Activated CD8-positive, alpha-beta T cell treated with anti-CD3 and anti-CD28 coated beads for 36 hours (primary cell): ENCODE measurements at regions not wholly inside any gene's neighbourhood (a gene's known extent, or its start where the extent isn't known, plus 50 kb on each side); places are given as distances from the start of the nearest gene placed in this dataset.

Source experiments
- ATAC-seq: fragments of 200-7000 bp; cut with Tn5 transposase; one replicate; pipeline ENCODE4 v1.10.0; 2021; ENCODE audit warnings: mild to moderate bottlenecking, moderate library complexity
- CTCF ChIA-PET: fragments of 350-600 bp; sonication (Branson Sonifier 250); formaldehyde crosslinking; loops from one replicate; lab custom pipeline; 2021; ENCODE audit warnings: antibody characterized with exemption; lab: Charles Lee
- POLR2A ChIA-PET: fragments of 350-600 bp; sonication (Branson Sonifier 250); formaldehyde crosslinking; loops from one replicate; lab custom pipeline; 2021; ENCODE audit warnings: antibody characterized with exemption; lab: Charles Lee
- DNase-seq: peaks from one replicate; pipeline ENCODE4 v3.0.0-alpha.2; 2020
- H3K27ac Mint-ChIP-seq: one replicate; pipeline ENCODE4 v1.8.0; 2021; ENCODE audit warnings: mild to moderate bottlenecking, mixed read lengths
- H3K27me3 Mint-ChIP-seq: one replicate; pipeline ENCODE4 v1.8.0; 2021; ENCODE audit warnings: mixed read lengths
- H3K36me3 Mint-ChIP-seq: one replicate; pipeline ENCODE4 v1.8.0; 2021; ENCODE audit warnings: low read depth, mixed read lengths
- H3K4me1 Mint-ChIP-seq: one replicate; pipeline ENCODE4 v1.8.0; 2021; ENCODE audit warnings: low read depth, mixed read lengths
- H3K4me3 Mint-ChIP-seq: one replicate; pipeline ENCODE4 v1.8.0; 2021; ENCODE audit warnings: mild to moderate bottlenecking, moderate library complexity, mixed read lengths
- H3K9me3 Mint-ChIP-seq: one replicate; pipeline ENCODE4 v1.8.0; 2021; ENCODE audit warnings: mixed read lengths
- intact Hi-C: fragments of 100-400 bp; cut with micrococcal nuclease; formaldehyde crosslinking; loops from one replicate; pipeline ENCODE4 v1.10.0; 2022
- TF ChIP-seq, protein P1 (sequence below): fragments of 200-600 bp; IDR thresholded peaks from one replicate; pipeline ENCODE4 v1.8.0; 2022; ENCODE audit warnings: antibody characterized with exemption, mild to moderate bottlenecking

DNA sequence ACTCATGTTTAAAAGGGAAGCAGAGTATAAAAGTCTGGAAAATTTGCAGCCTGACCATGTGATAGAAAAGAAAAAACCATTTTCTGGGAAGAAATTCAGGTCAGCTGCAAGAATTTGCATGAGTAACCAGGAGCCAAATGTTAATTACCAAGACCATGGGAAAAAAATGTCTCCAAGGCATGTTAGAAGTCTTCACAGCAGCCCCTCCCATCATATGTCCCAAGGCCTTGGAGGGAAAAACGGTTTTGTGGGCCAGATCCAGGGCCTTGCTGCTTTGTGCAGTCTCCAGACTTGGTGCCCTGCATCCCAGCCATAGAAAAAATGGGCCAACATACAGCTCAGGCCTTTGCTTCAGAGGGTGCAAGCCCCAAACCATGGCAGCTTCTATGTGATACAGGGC is 1019.6 kb upstream of the SORCS1 start:
- TF ChIP-seq, protein P1, sequence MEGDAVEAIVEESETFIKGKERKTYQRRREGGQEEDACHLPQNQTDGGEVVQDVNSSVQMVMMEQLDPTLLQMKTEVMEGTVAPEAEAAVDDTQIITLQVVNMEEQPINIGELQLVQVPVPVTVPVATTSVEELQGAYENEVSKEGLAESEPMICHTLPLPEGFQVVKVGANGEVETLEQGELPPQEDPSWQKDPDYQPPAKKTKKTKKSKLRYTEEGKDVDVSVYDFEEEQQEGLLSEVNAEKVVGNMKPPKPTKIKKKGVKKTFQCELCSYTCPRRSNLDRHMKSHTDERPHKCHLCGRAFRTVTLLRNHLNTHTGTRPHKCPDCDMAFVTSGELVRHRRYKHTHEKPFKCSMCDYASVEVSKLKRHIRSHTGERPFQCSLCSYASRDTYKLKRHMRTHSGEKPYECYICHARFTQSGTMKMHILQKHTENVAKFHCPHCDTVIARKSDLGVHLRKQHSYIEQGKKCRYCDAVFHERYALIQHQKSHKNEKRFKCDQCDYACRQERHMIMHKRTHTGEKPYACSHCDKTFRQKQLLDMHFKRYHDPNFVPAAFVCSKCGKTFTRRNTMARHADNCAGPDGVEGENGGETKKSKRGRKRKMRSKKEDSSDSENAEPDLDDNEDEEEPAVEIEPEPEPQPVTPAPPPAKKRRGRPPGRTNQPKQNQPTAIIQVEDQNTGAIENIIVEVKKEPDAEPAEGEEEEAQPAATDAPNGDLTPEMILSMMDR, result no peak
- ChIA-PET POLR2A (no interaction called here), CTCF (no interaction called here)
- intact Hi-C loops, result no loop called here
- no peaks in the 10 kb centered on the region for H3K27me3 Mint-ChIP-seq
- no peak overlapping the region for H3K27ac Mint-ChIP-seq
- no peak for ATAC-seq
- no peak overlapping the region for H3K4me3 Mint-ChIP-seq
- no peak for DNase-seq
- peaks cover 5% of the 10 kb centered on the region for H3K9me3 Mint-ChIP-seq
- H3K4me1 Mint-ChIP-seq, result no peaks in the 10 kb centered on the region
- no peaks in the 10 kb centered on the region for H3K36me3 Mint-ChIP-seq

DNA sequence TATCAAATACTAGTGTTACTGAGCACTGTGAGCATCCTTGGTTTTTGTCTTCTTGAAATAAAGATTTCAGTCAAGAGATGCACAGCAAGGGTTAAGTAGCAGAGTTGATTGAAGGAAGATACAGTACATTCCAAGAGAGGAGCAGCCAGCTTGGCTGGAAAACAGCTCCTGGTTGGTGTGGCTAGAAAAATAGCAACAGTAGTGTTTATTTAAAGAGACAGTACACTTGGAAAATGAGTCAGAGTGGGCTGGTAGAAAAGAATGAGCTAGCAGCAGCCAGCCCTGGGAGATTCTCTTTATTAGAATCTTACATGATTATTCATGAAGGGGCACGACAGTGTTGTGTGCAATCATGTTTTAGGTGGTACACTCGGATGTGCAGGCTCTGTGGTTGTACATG is 1016.4 kb upstream of the SORCS1 start:
- intact Hi-C loops, result no loop called here
- DNase-seq, result no peak
- Mint-ChIP-seq H3K27me3 (no peaks in the 10 kb centered on the region), H3K4me3 (no peak overlapping the region), H3K4me1 (no peaks in the 10 kb centered on the region), H3K9me3 (peaks cover 7% of the 10 kb centered on the region), H3K36me3 (no peaks in the 10 kb centered on the region), H3K27ac (no peak overlapping the region)
- ATAC-seq, result no peak
- TF ChIP-seq, protein P1, result no peak
- CTCF ChIA-PET, result no interaction called here
- POLR2A ChIA-PET, result no interaction called here

DNA sequence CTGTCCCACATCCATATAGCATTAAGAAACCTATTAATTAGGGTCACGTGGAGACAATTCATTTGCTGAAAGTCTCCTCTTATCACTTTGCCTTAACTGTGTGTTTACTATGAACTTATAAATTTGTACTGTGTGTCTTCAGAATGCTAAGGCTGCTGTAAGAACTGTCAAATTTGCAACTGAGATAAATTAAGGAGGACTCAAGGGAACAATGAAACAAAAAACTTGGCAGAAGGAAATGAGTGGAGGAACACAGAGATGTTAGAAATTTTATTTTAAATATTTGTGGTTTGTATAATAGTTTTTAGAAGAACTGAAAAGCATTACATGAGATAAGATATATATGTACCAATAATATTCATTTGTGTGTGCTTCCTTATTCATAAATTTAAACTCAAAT is 1005.3 kb upstream of the SORCS1 start:
- POLR2A ChIA-PET, result no interaction called here
- Mint-ChIP-seq H3K27me3 (no peaks in the 10 kb centered on the region), H3K36me3 (no peaks in the 10 kb centered on the region), H3K27ac (no peak overlapping the region), H3K4me1 (no peaks in the 10 kb centered on the region), H3K4me3 (no peak overlapping the region), H3K9me3 (peaks cover 4% of the 10 kb centered on the region)
- intact Hi-C loops, result no loop called here
- CTCF ChIA-PET, result no interaction called here
- no peak for ATAC-seq
- DNase-seq, result no peak
- TF ChIP-seq, protein P1, result no peak

DNA sequence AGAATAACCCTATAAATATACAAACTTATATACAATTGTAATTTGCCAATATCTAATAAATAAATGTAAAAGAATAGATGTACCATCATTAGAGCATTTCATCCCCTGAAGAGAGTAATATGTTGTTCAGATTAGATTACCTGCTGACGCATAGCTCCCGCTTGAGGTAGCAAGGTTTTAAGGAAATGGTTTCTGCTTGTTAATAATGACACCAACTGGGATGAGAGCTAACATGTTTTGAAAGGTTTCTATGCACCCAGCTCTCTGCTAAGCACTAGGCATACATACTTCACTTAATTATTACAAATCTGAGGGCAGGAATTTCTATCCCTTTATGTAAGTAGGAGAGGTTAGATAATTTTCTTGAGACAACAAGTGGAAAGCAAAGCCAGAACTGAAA is 1003.3 kb upstream of the SORCS1 start:
- Mint-ChIP-seq H3K36me3 (no peaks in the 10 kb centered on the region), H3K4me1 (no peaks in the 10 kb centered on the region), H3K9me3 (peaks cover 6% of the 10 kb centered on the region), H3K4me3 (no peak overlapping the region), H3K27ac (no peak overlapping the region), H3K27me3 (no peaks in the 10 kb centered on the region)
- intact Hi-C loops, result no loop called here
- no peak for ATAC-seq
- no peak for DNase-seq
- TF ChIP-seq, protein P1, result no peak
- POLR2A ChIA-PET, result no interaction called here
- CTCF ChIA-PET, result no interaction called here

DNA sequence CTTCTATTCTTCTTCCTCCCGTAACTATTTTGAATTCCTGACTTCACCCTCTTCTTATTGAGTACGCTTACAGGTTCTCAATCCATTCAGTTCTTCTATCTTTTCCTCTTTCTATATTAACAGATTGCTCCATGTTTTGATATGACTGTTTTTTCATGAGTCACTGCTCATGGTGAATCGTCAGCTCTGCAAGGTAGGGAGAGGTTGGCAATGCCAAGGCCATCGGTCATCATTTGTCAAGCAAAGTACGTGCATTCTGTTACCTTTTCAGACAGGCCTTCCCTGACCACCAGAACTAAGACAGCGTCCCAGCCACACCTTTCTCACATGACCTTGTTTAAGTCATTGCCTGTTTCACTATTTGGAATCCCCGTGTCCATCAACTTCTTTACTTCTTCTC is 1001.9 kb upstream of the SORCS1 start:
- intact Hi-C loops, result no loop called here
- TF ChIP-seq, protein P1, result no peak
- peaks cover 10% of the 10 kb centered on the region for H3K9me3 Mint-ChIP-seq
- CTCF ChIA-PET, result no interaction called here
- no peak for ATAC-seq
- POLR2A ChIA-PET, result no interaction called here
- H3K27me3 Mint-ChIP-seq, result no peaks in the 10 kb centered on the region
- no peaks in the 10 kb centered on the region for H3K4me1 Mint-ChIP-seq
- H3K27ac Mint-ChIP-seq, result no peak overlapping the region
- no peaks in the 10 kb centered on the region for H3K36me3 Mint-ChIP-seq
- H3K4me3 Mint-ChIP-seq, result no peak overlapping the region
- no peak for DNase-seq
